Stomach (tissue), 4 donors: ENCODE measurements at regions not wholly inside any gene's neighbourhood (a gene's known extent, or its start where the extent isn't known, plus 50 kb on each side); places are given as distances from the start of the nearest gene placed in this dataset.

ENCODE experiments used
- CTCF ChIP-seq, 7 experiments: fragments of 450-650 bp in 4 of 7; fragments of 200-600 bp in 3 of 7; sonication (generic) in 3 of 7; IDR thresholded peaks; one replicate each; pipeline ENCODE4 v1.5.1; 2016 to 2019; ENCODE audit warnings: antibody characterized with exemption in 7 of 7, control low read depth in 2 of 7, mild to moderate bottlenecking in 1 of 7
- EP300 ChIP-seq: sonication (generic); formaldehyde crosslinking; IDR thresholded peaks from one replicate; pipeline ENCODE4 v1.6.1; 2017; ENCODE audit warnings: antibody characterized with exemption
- POLR2A ChIP-seq, 4 donors: fragments of 450-650 bp; IDR thresholded peaks; one replicate each; pipeline ENCODE4 v1.6.1; 2016; ENCODE audit warnings: antibody characterized with exemption in 4 of 4, control low read depth in 2 of 4, mild to moderate bottlenecking in 1 of 4, moderate library complexity in 1 of 4
- POLR2AphosphoS5 ChIP-seq, 3 donors: sonication (generic); formaldehyde crosslinking; IDR thresholded peaks; one replicate each; pipeline ENCODE4 v1.6.1; 2016; ENCODE audit warnings: antibody characterized with exemption in 3 of 3

DNA sequence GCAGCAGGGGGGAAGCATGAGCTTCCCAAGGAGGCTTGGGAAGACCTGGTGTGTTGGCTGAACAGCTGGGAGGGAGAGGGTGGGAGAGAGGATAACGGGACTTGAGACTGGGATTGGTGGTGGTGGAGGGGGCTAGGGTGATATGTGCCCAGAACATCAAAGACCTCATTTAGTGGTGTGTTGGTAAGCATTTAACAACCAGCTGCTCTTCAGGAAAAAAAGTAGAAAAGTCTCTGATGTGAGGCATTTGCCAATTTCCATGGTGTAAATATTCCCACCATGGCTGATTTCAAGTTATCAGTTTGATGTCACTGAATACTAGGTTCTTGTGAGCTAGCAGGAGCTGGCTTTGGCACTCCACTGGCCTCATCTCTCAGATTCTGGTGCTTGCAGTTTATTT lies 170.8 kb downstream of the MACROH2A1 start:
- TF ChIP-seq CTCF (IDR thresholded peaks at IDR 0.05) (no peak), POLR2A (IDR thresholded peaks at IDR 0.05) (no peak), POLR2AphosphoS5 (IDR thresholded peaks at IDR 0.05) (no peak), EP300 (no peak)
